GM12892 (cell line): ENCODE measurements at regions not wholly inside any gene's neighbourhood (a gene's known extent, or its start where the extent isn't known, plus 50 kb on each side); places are given as distances from the start of the nearest gene placed in this dataset.

Experiments
- DNase-seq: peaks from one replicate; pipeline ENCODE4 v3.0.0; 2011; ENCODE audit not compliant: insufficient read length
- FAIRE-seq: peaks from 2 replicates; lab custom pipeline; 2011; peaks lifted over from hg19 to GRCh38; lab: Jason Lieb, UNC
- POLR2A ChIP-seq: IDR thresholded peaks from 2 replicates; pipeline ENCODE4 v1.6.1; 2011; ENCODE audit warnings: low read depth, low read length, control low read depth
- POLR2AphosphoS5 ChIP-seq: IDR thresholded peaks from 2 replicates; pipeline ENCODE4 v1.6.1; 2011; ENCODE audit warnings: low read depth, low read length, control low read depth
- TAF1 ChIP-seq: IDR thresholded peaks from 2 replicates; pipeline ENCODE4 v1.6.1; 2011; ENCODE audit warnings: low read depth, mild to moderate bottlenecking, control low read depth, low read length, borderline replicate concordance

- FAIRE-seq (no peak), DNase-seq (no peak)
- TF ChIP-seq POLR2AphosphoS5 (no peak), TAF1 (no peak), POLR2A (no peak)
Measured at GRCh38 chr9:118446943-118447639, 742.9 kb downstream of the TLR4 start.

DNA sequence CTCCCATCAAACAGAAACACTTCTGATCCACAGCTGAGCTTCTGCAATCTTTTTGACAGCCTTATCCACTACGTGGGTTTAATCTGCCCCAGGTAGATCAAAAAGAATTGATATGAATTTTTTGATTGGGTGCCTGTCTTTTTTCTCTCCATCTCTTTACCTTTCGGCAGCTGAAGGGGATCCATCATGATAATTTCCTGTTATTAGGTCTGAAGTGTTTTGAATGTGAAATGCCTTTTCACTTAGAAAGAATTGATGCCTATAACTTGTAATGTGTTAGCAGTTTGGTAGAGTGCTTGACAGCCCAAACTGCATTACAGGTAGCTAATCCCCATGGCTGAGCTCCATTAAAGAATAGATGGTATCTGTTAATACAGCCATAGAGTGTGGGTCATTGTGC is 745.4 kb downstream of the TLR4 start:
- TF ChIP-seq TAF1 (no peak), POLR2A (no peak), POLR2AphosphoS5 (no peak)
- no peak for FAIRE-seq
- no peak for DNase-seq

- no peak for FAIRE-seq
Measured at GRCh38 chr9:118455259-118455658, 751.1 kb downstream of the TLR4 start.

DNA sequence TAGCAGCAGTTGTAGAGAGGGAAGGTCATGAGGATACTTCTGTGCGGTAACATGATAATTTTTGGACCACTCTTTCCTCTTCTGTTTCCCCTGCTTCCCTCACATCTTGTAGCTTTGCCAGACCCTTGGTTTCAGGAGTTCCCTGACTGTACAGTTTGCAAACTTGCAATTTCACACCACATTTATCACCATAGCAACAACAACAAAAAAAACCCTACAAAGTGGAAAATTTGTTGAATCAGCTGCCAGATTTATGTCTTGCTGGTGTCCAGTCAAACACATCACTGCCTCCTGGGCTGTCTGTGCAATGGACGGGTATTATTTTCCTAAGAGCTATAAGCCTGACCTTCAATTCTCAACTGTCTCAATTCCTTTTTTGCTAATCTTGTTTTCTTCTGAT is 751.6 kb downstream of the TLR4 start:
- FAIRE-seq (no peak), DNase-seq (no peak)

More at GRCh38 chr9:118455259-118455658, 751.1 kb downstream of the TLR4 start:
- DNase-seq, result no peak
- TF ChIP-seq TAF1, result no peak
- no peak for TF ChIP-seq POLR2AphosphoS5
- TF ChIP-seq POLR2A, result no peak

DNA sequence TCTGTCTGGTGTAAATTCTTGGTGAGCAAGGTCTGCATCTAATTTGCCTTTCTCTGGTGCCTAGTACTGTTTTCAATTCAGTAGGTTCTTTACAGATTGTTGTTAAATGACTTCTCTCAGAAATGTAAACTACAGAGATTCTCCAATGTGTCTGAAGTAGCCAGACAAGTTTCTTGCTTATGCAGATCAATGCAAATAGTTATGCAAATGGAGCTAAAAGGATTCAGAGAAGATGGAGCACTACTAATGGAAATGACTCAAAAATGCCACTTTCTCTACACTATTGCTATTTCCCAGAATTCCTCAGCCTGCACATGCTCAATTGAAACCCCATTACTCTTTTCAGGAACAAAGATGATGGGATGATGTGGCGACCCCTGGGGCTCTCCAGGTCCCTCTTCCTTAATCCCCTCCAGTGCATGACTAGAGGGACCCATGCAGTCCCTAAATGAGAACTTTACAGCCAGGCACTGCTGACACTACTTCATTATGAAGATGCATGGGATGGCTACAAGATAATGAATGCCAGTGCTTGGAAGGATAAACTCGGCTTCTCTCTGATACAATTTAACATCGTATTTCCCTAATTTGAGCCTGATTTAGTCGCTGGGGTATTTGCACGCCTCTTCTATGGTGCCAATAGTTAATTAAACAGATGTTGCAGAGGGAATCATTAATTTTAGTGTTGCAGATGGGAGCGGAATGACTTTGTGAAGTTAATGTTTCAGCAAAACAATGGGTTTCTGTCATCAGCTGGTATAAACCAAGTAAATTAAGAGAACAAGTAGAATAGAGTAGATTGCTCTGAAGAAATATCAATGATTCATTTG is 753.2 kb downstream of the TLR4 start:
- DNase-seq (no peak), FAIRE-seq (no peak)
- TF ChIP-seq POLR2AphosphoS5 (no peak), POLR2A (no peak), TAF1 (no peak)

More for the DNA sequence above, 751.6 kb downstream of the TLR4 start:
- TF ChIP-seq POLR2AphosphoS5 (no peak), TAF1 (no peak), POLR2A (no peak)

DNA sequence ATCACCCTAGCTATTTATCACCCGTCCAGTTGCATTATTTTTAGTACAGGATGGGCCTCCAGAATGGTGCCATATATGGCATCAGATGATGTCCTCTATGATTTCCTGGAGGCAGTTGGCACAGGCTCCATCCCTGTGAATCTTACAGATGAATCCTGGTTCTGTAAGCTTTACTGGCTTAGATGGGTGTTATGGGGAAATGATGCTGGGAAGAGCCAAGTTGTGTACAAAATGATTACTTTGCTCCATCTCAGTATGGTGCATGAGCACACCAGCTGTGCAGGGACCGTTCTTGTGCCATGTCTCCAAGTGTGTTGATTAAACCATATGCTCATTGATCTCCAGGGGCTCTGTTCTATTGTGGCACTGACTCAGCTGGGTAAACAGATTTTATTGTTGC is 755.7 kb downstream of the TLR4 start:
- TF ChIP-seq TAF1 (no peak), POLR2AphosphoS5 (no peak), POLR2A (no peak)
- no peak for DNase-seq
- FAIRE-seq, result no peak

DNA sequence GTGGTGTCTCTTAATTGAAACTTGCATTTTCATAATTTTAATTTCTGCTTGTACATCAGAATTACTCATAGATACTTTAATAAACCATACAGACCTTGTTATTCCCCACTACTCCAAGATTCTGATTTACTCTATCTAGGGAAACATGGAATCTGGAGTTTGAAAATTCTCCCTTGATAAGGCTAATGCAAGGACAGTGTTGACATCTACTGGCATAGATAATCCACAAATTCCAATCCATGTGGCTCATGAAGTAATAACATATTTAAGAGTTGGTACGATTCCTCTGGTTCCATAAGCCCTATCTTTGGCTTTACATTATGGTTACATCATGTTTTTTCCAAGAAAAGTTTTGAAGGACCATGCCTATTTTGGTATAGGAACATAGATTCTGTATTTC is 759.2 kb downstream of the TLR4 start:
- TF ChIP-seq POLR2A (no peak), POLR2AphosphoS5 (no peak), TAF1 (no peak)
- FAIRE-seq (no peak), DNase-seq (no peak)

DNA sequence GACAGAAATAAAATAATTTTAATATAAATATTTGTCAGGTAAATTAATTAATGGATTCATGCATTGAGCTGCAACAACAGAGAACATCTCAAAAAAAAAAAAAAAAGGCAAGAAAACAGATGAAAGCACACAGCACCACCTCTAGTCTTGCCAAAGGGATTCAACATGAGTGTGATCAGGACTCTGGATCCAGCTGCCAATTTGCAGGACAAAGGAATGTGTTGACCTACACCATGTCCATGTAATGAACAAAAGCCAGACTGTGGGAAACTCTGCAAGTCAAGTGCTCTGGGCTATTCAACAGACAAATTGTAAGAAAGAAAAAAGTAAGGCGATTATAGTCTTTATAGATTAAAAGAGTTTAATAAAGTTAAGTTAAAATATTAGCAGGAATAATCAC is 769.3 kb downstream of the TLR4 start:
- DNase-seq (no peak), FAIRE-seq (no peak)
- TF ChIP-seq POLR2AphosphoS5 (no peak), TAF1 (no peak), POLR2A (no peak)

DNA sequence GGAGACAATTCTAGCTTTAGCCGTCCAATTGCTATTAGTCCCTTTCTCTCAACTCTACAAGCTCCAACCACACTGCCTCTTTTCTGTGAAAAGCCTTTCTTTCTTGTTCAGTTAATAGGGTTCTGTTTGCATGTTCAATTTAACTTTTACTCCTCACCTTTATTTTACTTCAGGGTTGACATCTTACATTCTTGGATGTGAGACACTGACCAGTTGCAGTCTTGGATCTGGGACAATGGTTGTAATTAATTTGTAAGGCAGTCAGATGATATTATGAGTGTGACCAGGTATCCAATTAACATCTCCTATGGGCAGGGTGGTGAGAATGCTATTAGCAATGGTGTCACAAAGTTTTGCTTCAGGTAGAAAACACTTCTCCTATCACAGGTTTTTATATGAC is 774.5 kb downstream of the TLR4 start:
- no peak for FAIRE-seq
- TF ChIP-seq TAF1 (no peak), POLR2AphosphoS5 (no peak), POLR2A (no peak)
- no peak for DNase-seq

DNA sequence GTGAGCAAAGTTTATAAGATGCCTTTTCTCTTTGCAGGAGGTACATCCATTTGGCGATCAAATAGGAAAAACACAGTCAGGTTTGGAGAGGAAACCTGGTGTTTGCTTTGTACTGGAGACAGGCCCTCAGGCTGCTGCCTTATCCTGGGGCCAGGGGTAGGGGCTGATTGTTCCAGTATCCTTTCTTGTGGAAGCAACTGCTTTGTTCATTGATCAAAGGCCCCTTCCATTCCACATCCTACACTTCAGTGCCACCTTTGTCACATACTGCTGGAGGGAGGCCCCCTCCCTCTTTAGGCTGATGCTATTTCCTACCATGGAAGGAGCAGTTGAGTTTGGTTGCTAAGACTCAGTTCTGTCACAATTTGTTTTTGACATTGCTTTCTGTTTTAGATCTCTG is 778.1 kb downstream of the TLR4 start:
- TF ChIP-seq POLR2A, result no peak
- TF ChIP-seq POLR2AphosphoS5, result no peak
- TF ChIP-seq TAF1, result no peak
- FAIRE-seq (no peak), DNase-seq (no peak)

DNA sequence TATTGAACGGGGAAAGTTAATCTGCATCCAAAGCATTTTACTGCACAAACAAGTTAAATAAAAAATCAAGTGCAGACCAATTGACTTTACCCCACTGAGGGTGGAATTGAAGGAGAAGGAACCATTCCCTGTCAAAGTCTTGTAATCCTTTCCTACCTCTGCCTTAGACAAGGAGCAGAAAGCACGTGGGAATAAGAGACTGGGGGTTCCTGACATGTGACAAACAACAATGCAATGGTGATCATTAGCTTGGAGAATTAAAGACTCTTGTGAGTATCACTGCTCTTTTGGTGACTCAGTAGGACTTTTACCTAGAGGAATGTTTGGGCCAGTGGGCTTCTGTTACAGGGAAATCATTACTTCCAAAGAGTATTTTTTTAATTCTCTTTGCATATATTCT is 779.5 kb downstream of the TLR4 start:
- TF ChIP-seq TAF1 (no peak), POLR2A (no peak), POLR2AphosphoS5 (no peak)
- no peak for DNase-seq
- FAIRE-seq, result no peak

DNA sequence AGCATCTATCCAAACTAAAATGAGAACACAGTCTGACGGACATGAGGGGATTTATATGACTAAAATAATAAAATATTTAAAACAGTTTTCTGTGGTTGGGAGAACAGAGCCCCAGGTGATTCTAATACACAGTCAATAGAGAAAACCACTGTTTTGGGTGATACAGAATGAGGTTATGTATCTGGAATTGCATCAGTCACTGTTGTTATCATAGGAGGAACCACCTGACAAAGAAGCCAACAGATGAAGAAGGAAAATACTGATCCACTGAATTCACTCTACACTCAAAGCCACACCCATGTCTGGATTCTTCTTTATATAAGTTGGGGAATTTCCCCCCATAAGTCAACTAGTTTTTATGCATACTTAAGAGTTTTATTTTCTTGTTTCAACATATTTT is 799.0 kb downstream of the TLR4 start:
- TF ChIP-seq POLR2AphosphoS5 (no peak), POLR2A (no peak), TAF1 (no peak)
- FAIRE-seq, result no peak

More for the DNA sequence above, 799.0 kb downstream of the TLR4 start:
- no peak for DNase-seq
